ES-I3 (cell line): ENCODE measurements at regions not wholly inside any gene's neighbourhood (a gene's known extent, or its start where the extent isn't known, plus 50 kb on each side); places are given as distances from the start of the nearest gene placed in this dataset.

Source experiments
- H3K36me3 ChIP-seq: 2 replicates; pipeline ENCODE4 v1.6.1; 2013; ENCODE audit warnings: mild to moderate bottlenecking, low read length, control low read depth, moderate library complexity; ENCODE audit not compliant: insufficient read depth
- H3K4me1 ChIP-seq: 2 replicates; pipeline ENCODE4 v1.6.1; 2013; ENCODE audit warnings: mild to moderate bottlenecking, control low read depth, low read length; ENCODE audit not compliant: insufficient read depth
- H3K9ac ChIP-seq: 2 replicates; pipeline ENCODE4 v1.6.1; 2013; ENCODE audit warnings: low read depth, mild to moderate bottlenecking, low read length, moderate library complexity
- H3K9me3 ChIP-seq: 2 replicates; pipeline ENCODE4 v1.6.1; 2013; ENCODE audit warnings: mild to moderate bottlenecking, low read length, moderate library complexity; ENCODE audit not compliant: control insufficient read depth, insufficient read depth

- Histone ChIP-seq H3K36me3 (no peaks in the 10 kb centered on the region), H3K9me3 (peaks cover 14% of the 10 kb centered on the region; the same call in 1 of the 2 replicates), H3K4me1 (no peaks in the 10 kb centered on the region), H3K9ac (no peak overlapping the region)
These were observed 536.5 kb downstream of the BRD1 start for GRCh38 chr22:49291169-49291568.

- no peak overlapping the region for H3K9ac ChIP-seq
- no peaks in the 10 kb centered on the region for H3K36me3 ChIP-seq
- H3K4me1 ChIP-seq = no peaks in the 10 kb centered on the region
- H3K9me3 ChIP-seq = peaks cover 14% of the 10 kb centered on the region; the same call in 1 of the 2 replicates
These were observed 537.0 kb downstream of the BRD1 start for GRCh38 chr22:49290711-49291110.

- Histone ChIP-seq H3K4me1 (no peaks in the 10 kb centered on the region), H3K36me3 (no peaks in the 10 kb centered on the region), H3K9ac (no peak overlapping the region), H3K9me3 (peaks cover 14% of the 10 kb centered on the region; the same call in 1 of the 2 replicates)
These were observed 537.6 kb downstream of the BRD1 start for GRCh38 chr22:49289822-49290679.

GRCh38 chr22:49286181-49286760, 541.4 kb downstream of the BRD1 start:
- H3K36me3 ChIP-seq = no peaks in the 10 kb centered on the region
- H3K9me3 ChIP-seq = no peaks in the 10 kb centered on the region; the same call in 1 of the 2 replicates
- no peak overlapping the region for H3K9ac ChIP-seq
- no peaks in the 10 kb centered on the region for H3K4me1 ChIP-seq

GRCh38 chr22:49284931-49285330, 542.7 kb downstream of the BRD1 start:
- no peak overlapping the region for H3K9ac ChIP-seq
- H3K9me3 ChIP-seq = no peaks in the 10 kb centered on the region; the same call in 1 of the 2 replicates
- no peaks in the 10 kb centered on the region for H3K4me1 ChIP-seq
- no peaks in the 10 kb centered on the region for H3K36me3 ChIP-seq

GRCh38 chr22:49284056-49284784, 543.5 kb downstream of the BRD1 start:
- Histone ChIP-seq H3K9me3 (no peaks in the 10 kb centered on the region; the same call in 1 of the 2 replicates), H3K4me1 (no peaks in the 10 kb centered on the region), H3K36me3 (no peaks in the 10 kb centered on the region), H3K9ac (no peak overlapping the region)

GRCh38 chr22:49282596-49282995, 545.1 kb downstream of the BRD1 start:
- Histone ChIP-seq H3K36me3 (no peaks in the 10 kb centered on the region), H3K9me3 (no peaks in the 10 kb centered on the region), H3K9ac (no peak overlapping the region), H3K4me1 (no peaks in the 10 kb centered on the region)

GRCh38 chr22:49281467-49282340, 546.0 kb downstream of the BRD1 start:
- no peak overlapping the region for H3K9ac ChIP-seq
- H3K36me3 ChIP-seq = no peaks in the 10 kb centered on the region
- H3K4me1 ChIP-seq = no peaks in the 10 kb centered on the region
- no peaks in the 10 kb centered on the region for H3K9me3 ChIP-seq

GRCh38 chr22:49278340-49278739, 549.3 kb downstream of the BRD1 start:
- Histone ChIP-seq H3K4me1 (no peaks in the 10 kb centered on the region), H3K9ac (no peak overlapping the region), H3K9me3 (no peaks in the 10 kb centered on the region), H3K36me3 (no peaks in the 10 kb centered on the region)

- H3K9me3 ChIP-seq = no peaks in the 10 kb centered on the region
These were observed 551.1 kb downstream of the BRD1 start for GRCh38 chr22:49276567-49276966.

GRCh38 chr22:49274754-49275380, 552.8 kb downstream of the BRD1 start:
- no peak overlapping the region for H3K9ac ChIP-seq

More at GRCh38 chr22:49276567-49276966, 551.1 kb downstream of the BRD1 start:
- Histone ChIP-seq H3K9ac (no peak overlapping the region), H3K4me1 (no peaks in the 10 kb centered on the region), H3K36me3 (no peaks in the 10 kb centered on the region)

GRCh38 chr22:49272546-49273125, 555.0 kb downstream of the BRD1 start:
- Histone ChIP-seq H3K9ac (no peak overlapping the region), H3K4me1 (peaks cover 12% of the 10 kb centered on the region), H3K9me3 (no peaks in the 10 kb centered on the region), H3K36me3 (no peaks in the 10 kb centered on the region)

More at GRCh38 chr22:49274754-49275380, 552.8 kb downstream of the BRD1 start:
- no peaks in the 10 kb centered on the region for H3K36me3 ChIP-seq
- H3K9me3 ChIP-seq = no peaks in the 10 kb centered on the region
- H3K4me1 ChIP-seq = no peaks in the 10 kb centered on the region

GRCh38 chr22:49271831-49272230, 555.8 kb downstream of the BRD1 start:
- Histone ChIP-seq H3K9ac (no peak overlapping the region), H3K9me3 (no peaks in the 10 kb centered on the region), H3K36me3 (no peaks in the 10 kb centered on the region), H3K4me1 (peaks cover 17% of the 10 kb centered on the region)
